Left renal cortex interstitium (tissue), 4 donors: ENCODE measurements at regions not wholly inside any gene's neighbourhood (a gene's known extent, or its start where the extent isn't known, plus 50 kb on each side); places are given as distances from the start of the nearest gene placed in this dataset.

Experiments used
- DNase-seq, 4 donors: peaks; one replicate each; pipeline ENCODE4 v3.0.0-alpha.2; 2013; ENCODE audit warnings: low read depth in 4 of 4, low spot score in 2 of 4, missing footprints in 1 of 4

DNA sequence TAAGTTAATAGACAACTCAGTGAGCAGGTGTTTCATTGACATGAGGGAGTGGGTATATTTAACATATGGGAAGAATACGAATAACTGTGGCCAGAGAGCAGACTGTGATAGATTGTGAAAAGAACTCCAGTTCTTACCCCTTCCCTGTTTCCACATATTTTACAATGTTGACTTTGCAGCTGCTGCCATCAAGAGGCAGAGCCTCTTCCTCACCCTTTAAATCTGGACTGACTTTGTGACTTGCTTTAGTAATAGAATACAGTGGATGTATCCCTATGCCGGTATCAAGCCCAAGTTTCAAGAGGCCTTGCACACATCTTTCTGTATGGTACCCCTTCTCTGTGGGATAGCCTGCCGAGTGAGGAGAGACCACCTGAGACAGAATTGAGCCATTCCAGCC is 356.7 kb downstream of the ETNK1 start:
- DNase-seq, result no peak

DNA sequence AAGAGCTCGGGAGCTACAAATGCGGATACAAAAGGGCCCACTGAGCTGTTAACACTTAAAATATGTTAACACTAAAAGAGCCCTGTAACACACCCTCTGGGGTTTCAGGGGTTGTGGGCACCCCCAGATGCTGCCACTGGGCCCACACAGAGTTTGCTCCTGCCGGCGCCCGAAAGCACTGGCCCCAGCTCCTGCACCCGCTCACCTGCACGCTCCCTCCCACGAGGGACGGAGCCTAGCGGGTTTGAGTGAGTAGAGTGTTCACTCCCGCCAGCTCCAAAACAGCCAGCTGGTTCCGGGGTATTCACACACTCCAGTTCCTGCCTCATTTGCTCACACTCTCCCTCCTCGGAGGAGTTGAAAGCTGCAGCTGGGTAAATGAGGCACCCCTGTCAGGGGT is 357.7 kb downstream of the ETNK1 start:
- DNase-seq, result no peak

DNA sequence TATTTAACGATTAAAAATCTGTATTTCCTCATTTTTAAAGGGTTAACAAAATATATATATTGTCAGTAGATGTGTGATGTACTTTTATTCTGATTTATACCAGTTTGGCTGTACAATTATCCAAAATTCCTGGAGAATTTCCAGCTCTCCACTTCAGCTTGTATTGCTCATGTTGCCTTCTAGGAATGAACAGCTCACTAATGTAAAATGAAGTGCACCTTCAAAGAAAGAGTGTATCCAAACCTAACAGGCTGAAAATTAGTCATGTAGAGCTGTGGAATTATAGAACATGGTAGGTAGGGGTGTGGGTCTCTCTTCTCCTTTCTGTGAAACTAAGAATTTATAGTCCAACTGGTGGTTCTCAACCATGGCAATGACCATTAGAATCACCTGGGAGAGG is 362.0 kb downstream of the ETNK1 start:
- DNase-seq, result no peak

DNA sequence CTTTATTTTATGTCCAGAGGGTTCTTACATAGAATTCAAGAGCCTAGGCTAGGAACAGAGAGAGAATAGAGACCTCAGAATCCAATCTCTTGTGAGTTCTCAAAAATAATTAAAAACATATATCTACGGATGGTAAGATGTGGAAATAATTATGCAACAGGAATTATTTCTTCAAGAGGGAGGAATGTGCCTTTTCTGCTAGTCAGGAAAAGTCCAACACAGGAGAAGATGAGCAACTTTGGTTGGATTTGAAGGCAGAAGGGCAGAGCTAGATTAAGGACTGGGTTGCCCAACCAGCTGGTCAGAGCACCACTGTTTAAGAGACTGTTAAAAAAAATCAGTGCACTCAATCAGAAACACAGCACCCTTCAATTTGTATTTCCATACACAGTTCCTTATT is 365.5 kb downstream of the ETNK1 start:
- no peak for DNase-seq

DNA sequence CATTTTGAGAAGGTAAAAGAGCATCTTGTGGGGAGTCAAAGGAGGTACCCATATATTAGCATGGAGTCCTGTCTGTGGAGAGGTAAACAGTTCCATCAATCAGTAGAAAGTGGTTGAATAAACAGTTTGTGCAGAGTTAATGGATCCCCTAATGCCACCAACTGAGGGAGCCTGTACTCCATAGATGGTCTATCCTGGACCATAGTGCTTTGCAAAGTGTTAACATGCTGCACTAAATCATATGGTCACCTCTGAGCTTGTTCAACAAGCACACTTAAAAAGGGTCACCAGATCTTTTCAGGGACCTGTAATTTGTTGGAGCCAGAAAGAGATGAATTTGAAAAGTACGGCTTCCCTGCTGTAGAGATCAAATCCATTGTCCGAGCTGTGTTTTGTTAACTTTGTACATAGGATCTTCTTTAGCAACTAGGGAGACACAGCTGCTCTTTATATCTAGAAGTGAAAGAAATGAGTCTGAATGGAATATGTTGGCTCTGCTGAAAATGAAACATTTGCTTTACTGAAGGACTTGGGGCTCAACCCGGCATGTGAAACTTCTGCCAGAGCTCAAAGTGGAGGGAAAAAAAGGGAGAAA is 366.4 kb downstream of the ETNK1 start:
- no peak for DNase-seq

DNA sequence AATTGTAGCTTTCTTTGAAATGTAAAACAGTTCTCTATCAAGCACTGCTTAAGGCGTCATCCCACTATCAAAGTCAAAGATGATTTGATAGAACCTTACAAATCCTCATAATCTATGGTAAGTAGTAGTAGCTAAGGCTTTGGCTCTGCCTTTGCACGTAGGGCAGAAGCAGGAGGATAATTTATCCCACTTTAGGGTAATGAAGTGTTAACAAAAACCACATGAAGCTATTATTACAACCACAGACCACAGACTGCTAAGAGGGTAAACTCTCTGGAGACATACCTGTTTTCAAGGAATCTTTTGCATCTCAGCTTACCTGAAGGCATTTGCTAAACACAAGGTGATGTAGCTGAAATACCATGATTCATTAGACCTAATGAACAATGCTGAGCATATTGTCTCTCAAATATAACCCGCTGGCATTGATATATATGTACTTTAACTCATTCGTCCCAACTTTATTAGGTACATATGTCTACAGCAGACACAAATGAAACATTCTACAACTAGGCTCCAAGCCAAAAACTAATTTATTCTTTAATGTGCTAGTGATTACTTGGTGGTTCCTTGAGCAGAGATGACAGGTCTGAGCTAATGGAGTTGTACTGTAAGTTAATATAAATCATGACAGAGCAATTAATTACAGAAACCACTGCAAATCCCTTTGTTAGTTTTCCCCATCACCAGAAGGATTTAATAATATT is 368.8 kb downstream of the ETNK1 start:
- DNase-seq, result no peak

DNA sequence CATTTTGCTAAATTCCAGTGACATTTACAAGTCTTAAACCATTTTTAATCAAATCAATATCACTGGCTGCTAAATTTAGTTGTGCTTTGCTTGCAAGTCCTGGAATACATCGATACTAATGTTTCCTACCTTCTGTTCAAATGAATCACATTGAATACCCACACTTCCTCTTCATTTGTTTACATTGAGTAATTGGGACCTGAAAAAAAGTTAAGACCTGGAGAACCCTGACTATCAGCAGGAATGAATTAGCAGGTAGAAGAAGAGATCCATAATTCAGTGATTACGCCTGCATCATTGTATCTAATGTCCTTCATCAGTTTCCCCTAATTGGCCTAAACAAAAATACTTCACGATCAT is 369.3 kb downstream of the ETNK1 start:
- no peak for DNase-seq

DNA sequence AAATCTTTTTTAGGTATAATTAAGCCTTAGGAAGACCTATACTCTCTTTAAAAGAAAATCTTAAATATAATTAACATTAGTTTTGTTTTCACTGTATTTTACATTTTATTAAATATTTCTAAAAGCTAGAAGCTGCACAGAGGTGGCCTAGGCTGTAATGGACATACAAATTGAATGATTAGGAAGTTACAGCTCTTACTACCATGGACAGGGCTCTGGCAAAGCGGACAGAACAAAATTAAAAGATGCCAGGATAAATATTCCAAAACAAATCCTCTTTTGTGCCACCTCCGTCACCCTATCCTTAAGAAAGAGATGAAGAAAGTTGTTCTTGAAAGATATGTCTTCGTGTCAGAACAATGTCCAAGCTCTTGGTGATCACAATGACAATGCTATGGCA is 376.5 kb downstream of the ETNK1 start:
- DNase-seq, result no peak

DNA sequence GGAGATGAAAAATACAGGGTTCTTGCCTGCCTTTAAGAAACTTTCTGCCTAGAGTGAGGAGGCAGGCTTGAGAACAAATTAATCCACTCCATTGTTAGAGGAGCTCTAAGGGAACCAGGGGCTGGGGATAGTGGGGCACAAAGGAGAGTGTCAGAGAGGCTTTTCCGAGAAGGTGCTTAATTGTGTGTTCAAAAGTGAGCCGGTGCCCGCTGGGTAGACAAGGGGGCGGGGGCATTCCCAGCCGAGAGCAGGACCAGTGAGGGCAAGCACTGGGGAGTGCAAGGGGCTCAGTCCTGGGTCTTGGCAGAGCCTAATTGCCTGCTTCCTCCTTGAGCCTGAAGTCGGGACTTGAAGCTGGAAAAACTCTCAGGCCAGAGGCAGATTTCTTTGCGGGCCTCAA is 377.4 kb downstream of the ETNK1 start:
- no peak for DNase-seq

DNA sequence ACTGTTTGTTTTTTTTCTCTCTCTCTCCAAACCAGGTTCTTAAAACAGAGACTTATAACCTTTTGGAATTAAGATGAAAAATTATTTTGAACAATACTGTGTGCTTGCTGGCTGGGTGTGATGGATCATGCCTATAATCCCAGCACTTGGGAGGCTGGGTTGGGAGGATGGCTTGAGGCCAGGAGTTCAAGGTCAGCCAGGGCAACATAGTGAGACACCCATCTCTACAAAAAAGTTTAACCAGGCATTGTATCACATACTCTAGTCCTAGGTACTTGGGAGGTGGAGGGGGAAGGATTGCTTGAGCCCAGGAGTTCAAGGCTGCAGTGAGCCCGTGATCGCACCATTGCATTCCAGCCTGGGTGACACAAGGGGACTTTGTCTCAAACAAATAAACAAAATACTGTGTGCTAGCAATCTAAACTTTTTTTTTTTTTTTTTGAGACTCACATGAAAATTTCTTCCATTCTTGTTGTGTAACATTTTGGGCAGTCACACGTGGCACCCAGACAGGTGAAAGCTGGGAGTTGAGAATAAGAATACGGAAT is 379.6 kb downstream of the ETNK1 start:
- DNase-seq, result no peak

DNA sequence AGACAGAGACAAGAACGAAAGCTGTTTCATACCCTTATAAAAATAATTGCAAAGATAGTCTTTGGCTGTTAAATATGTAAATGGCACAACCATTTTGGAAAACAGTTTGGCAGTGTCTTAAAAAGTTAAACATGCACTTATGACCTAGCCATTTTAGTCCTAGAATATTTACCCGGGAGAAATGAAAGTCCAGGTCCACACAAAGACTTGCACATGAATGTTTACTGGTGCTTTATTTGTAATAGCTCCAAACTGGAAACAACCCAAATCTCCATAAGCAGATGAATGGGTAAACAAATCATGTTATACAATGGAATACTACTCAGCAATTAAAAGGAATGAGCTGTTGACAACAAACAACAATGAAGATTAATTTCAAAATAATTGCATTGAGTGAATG is 380.4 kb downstream of the ETNK1 start:
- no peak for DNase-seq

DNA sequence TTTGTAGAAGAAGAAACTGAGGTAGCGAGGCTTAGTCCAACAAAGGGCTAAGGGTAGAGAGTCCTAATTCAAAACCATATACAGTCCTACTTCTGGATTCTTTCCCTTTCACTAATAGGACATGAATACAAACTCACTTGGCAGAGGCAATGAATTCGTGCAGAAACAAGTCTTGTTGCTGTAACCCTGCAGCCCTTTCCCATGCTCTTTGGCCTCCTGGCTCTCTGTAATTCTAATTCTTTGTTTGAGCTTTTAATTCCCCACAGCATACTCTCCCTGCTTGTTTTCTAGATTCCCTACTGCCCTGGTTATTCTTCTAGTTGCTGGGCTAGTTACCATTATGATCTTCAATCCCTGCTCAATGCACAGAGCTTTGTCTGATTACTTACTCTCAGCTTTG is 381.4 kb downstream of the ETNK1 start:
- DNase-seq, result no peak

DNA sequence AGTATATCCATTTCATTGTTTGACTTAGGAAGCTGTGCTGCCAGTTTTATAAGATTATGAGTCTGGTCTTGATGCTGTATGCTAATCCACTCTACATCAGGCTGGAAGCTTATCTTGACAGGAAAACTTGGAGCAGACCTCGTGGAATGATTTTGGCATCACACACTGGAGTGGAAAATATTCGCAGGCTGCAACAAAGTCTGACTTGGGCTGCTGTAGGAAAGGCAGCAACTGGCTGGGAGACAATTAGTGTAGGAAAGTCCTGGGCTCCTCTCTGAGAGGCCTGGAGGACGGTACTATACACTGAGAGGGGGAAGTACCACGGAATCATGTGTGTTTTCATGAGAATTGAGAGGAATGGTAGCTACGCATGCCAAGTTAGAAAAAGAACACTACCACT is 383.7 kb downstream of the ETNK1 start:
- no peak for DNase-seq

DNA sequence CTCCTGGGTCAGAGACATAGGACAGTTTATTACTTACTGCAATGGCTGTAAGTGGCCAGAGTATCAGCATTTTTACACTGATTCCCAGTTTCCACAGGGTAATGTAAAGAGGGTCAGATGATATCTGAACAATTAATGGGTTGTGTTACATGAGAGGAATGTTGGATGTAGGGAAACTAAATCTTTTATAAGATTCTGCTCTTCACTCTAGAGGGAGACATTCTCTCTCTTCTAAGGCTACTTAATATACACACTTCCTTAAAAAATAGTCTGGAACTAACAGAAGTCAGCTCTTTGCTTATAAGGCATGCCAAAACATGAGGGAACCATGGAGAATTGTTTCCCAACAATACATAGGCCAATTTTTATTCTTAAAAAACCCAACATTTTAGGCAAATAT is 389.8 kb downstream of the ETNK1 start:
- DNase-seq, result no peak

DNA sequence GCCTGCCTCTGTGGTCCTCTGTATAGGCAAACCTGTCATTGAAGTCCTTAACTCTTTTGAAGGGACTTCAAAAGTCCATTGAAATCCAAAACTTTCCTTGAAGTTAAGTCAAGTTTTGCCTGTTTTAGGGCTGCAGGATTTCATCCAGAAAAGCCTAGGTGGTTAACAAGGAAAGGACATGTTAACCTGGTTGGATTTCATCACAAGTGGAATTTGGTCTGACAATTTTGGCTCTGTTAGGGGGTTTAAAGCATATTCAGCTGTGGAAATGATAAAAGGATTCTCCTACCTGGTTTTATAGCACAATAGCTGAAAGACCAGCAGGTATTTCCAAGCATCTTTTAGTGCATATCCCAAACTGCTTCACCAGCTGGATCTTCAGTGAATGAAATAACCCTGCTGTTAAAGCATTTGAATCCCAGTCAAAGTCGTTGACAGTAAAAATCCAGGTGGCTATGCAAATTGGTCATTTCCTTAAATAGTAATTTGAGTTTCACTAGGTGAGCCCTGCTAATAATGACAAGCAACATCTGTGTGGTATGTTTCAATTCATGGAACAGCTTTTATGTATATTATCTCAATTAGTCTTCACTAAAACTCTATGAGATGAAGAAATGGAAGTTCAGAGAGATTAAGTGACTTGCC is 400.5 kb downstream of the ETNK1 start:
- DNase-seq, result no peak

DNA sequence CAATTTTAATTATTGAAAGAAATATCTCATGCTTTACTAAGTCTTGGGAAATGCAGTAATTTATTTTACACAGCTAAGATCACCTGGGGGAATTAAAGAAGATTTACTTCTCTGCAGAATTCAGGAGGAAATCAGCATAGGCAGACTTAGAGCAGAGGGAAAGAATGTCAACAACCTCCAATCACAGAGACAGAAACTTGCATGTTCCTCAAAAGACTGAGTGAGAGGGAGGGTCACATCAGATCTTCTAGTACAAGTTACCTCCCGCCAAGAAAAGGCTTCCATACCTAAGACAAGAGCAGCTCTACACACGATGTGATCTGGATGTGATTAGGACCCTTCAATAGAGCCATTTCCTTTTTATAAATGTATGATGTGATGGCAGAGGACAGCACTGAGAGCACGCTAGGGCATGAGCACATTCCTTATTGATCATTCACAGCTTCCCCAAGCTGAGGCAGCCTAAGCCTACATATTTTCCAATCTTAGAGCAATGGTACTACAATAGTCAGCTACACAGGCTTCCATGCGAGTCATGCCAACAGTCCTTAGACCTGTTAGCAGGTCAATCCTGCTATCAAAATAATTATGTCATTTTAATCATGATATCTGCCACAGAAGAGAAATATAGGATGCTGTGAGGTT is 403.3 kb downstream of the ETNK1 start:
- DNase-seq, result no peak

DNA sequence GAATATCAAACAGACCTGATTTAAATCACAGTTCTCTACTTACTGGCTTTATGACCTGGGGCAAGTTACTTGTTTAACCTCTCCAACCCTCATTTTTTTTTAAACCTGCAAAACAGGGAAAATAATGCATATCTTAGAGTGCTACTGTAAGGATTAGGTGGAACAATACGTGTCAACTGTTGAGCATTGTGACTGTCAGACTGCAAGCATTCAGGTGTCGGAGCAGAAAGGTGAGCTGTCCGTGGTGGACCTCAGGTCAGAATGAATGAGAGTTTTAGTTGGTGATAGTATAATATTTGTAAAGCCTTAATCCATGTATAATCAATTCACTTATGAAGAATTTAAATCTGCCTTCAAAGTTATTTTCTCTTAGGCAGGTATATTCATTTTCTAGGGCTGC is 404.2 kb downstream of the ETNK1 start:
- DNase-seq, result no peak

DNA sequence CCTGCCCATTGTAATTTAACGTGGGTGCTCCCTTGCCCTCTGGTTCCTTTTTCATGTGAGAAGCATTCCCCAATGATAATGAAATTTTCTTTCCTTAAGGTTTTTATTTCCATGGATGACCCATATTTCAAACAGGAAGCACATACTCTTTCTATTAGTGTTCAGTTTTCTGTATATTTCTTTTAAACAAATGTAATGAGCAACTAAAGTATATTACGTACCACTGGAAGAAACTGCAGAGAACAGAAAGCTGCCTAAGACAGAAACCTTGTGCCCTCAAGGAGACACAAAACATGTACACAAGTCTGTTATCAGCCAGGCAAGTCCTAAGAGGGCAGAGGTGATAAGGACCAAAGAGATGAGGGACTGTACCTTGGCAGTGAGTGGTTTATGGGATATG is 414.9 kb downstream of the ETNK1 start:
- DNase-seq, result no peak

DNA sequence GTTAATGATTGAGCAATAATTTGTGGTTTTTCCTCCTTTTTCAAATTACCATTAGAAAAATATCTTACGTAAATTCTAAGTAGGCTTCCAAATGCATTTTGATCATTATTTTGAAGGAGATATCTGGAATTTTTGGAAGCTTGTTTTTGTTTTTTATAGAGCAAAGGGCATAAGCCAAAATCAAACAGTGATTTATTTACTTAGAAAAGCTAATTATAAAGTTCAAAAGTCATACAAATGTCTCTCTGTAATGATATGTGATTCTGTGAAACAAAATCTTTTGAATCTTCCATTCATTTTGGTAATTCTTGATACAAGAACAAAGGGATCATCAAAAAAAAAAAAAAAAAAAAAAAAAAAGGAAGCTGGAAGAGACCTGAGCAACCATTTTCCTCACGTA is 416.8 kb downstream of the ETNK1 start:
- no peak for DNase-seq

DNA sequence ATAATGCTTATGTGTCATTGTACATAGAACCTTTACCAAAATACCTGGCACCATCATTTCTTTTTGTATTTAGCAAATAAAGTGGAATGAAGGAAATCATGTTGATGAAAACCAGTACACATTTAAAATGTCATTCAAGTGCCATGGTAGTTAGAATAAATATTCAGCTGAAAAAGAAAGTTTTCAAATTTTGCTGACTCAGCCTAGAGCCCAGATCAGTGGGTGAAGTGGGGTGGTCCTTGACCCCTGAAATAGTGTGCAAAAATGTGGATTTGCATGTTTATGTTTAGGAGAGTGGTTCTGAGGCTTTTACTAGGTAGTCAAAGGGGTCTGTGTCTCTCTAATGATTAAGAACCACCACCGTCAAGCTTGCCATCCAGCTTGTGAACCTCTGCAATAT is 418.7 kb downstream of the ETNK1 start:
- DNase-seq, result no peak

DNA sequence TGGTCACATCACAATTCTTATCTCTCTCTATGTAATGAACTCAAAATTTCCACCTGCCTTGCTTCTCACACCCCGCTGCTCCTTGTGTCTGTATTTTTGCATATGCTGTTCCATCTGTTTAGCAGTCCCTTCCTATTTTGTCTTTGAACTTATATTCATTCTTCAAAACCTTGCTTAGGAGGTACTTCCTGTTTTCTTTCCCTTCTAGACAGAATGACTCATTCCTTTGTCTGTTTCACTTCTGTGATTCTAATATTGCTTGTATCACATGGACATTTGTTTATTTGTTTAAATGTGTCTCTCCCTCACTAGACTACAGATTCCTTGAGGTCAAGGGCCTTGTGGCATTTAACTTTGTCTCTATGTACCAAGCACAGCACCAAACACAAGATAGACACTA is 424.2 kb downstream of the ETNK1 start:
- no peak for DNase-seq

DNA sequence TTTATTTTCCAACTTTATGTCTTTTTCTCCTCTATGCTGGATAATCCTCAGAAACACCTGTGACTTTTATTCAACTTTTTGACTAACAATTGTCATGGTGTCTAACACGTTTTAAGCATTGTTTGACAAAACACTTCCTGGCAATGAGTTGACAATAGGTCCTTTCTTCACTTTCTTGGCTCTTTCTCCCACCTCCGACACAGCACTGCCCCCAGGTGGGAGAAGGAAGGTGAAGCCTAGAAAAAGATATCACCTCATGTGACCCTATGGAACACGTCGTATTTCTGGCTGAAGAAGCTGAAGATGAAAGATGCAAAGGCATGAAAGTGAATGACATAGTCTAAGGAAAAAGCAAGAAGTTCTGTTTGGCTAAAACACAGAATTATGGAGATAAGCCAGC is 430.0 kb downstream of the ETNK1 start:
- no peak for DNase-seq
